Lower lobe of right lung (tissue), 2 donors: ENCODE measurements at regions not wholly inside any gene's neighbourhood (a gene's known extent, or its start where the extent isn't known, plus 50 kb on each side); places are given as distances from the start of the nearest gene placed in this dataset.
"Not testable (repeated sequence)": the region's sequence is repeated elsewhere in the genome, so short reads cannot be mapped to it uniquely, and the experiment has no call there.

Experiments used
- ATAC-seq, 2 donors: fragments of 200-7000 bp; cut with Tn5 transposase; one replicate each; pipeline ENCODE4 v1.9.1; 2020 to 2022; ENCODE audit warnings: mild to moderate bottlenecking in 2 of 2, moderate library complexity in 2 of 2
- DNase-seq: peaks from one replicate; pipeline ENCODE4 v3.0.0-alpha.2; 2020
- H3K27ac ChIP-seq: fragments of 200-600 bp; one replicate; pipeline ENCODE4 v1.8.0; 2022
- H3K27me3 ChIP-seq: fragments of 200-600 bp; one replicate; pipeline ENCODE4 v1.8.0; 2022; ENCODE audit warnings: low read depth
- H3K36me3 ChIP-seq: fragments of 200-600 bp; one replicate; pipeline ENCODE4 v1.8.0; 2022; ENCODE audit warnings: mild to moderate bottlenecking
- H3K4me1 ChIP-seq: fragments of 200-600 bp; one replicate; pipeline ENCODE4 v1.8.0; 2022
- H3K4me3 ChIP-seq: fragments of 200-600 bp; one replicate; pipeline ENCODE4 v1.8.0; 2022; ENCODE audit warnings: mild to moderate bottlenecking
- H3K9me3 ChIP-seq: fragments of 200-600 bp; one replicate; pipeline ENCODE4 v1.8.0; 2022
- CTCF ChIP-seq: fragments of 200-600 bp; IDR thresholded peaks from one replicate; pipeline ENCODE4 v1.8.0; 2022; ENCODE audit warnings: antibody characterized with exemption, mild to moderate bottlenecking
- intact Hi-C: fragments of 100-400 bp; cut with DNase I; formaldehyde crosslinking; loops from one replicate; pipeline ENCODE4 v1.11.0; 2022
- donor health status: DM: no; HTN: yes; CAD: no; lungs with severe emphysema.

- DNase-seq (no peak), ATAC-seq (peak; percentile 69 to 88)
- Histone ChIP-seq H3K4me1 (peaks cover 13% of the 10 kb centered on the region), H3K27ac (no peak overlapping the region), H3K27me3 (no peaks in the 10 kb centered on the region), H3K4me3 (no peak overlapping the region), H3K9me3 (no peaks in the 10 kb centered on the region), H3K36me3 (no peaks in the 10 kb centered on the region)
- intact Hi-C loops, result no loop called here
- TF ChIP-seq CTCF, result no peak
Measured at GRCh38 chr7:106568680-106569499, 92.1 kb downstream of the CCDC71L start.

DNA sequence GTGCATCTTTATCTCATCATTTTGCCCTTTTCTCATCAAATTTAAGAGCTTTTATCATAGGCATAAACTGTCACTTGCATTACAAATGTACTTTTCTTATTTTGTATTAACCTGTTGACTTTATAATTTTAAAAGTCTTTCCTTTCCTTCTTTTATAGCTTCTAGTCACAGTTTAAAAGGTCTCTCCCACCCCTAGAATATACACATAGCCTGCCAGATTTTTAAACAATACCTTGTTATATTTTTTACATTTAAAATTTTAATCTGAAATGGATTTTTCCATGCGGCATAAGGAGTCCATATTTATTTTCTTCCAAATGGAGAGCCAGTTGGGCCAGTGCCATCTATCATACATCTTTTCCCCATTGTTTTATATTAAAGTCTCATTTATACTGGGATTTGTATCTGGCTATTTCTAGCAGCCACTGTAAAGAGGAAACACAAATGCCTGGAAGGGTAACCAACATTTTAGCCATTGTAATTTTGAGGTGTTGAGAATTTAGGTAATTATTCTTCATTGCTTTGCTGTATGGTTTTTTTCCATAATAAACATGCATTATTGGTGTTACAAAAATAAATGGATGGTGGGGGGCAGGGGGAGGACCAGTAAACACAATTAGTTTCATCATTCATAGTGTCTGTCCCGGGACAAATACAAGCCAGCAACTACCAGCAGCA, 92.8 kb downstream of the CCDC71L start:
- H3K36me3 ChIP-seq, result no peaks in the 10 kb centered on the region
- H3K27ac ChIP-seq, result no peak overlapping the region
- intact Hi-C loops, result no loop called here
- H3K4me3 ChIP-seq, result no peak overlapping the region
- H3K27me3 ChIP-seq, result no peaks in the 10 kb centered on the region
- DNase-seq (no peak), ATAC-seq (no peak)
- peaks cover 13% of the 10 kb centered on the region for H3K4me1 ChIP-seq
- H3K9me3 ChIP-seq, result no peaks in the 10 kb centered on the region
- no peak for TF ChIP-seq CTCF

DNA sequence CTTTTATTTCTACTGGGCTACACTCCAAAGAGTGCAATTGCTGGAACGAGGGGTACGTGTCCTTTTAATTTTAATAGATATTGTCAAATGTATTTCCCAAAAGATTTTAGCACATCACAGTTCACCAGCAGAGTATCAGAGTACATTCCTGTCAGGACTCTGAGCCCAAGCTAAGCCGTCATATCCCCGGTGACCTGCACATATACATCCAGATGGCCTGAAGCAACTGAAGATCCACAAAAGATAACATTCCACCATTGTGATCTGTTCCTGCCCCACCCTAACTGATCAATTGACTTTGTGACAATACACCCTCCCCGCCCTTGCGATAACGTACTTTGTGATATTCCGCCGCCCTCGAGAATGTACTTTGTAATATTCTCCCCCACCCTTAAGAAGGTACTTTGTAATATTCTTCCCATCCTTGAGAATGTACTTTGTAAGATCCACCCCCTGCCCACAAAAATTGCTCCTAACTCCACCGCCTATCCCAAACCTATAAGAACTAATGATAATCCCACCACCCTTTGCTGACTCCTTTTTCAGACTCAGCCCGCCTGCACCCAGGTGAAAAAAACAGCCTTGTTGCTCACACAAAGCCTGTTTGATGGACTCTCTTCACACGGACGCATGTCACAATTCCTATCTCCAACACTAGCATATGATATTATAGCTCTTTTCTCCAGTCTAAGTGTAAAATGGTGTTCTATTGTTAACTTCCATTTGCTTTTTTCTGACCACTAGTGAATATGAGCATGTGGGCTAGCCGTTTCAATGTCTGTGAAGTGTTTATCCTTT, 93.6 kb downstream of the CCDC71L start:
- H3K27ac ChIP-seq, DNase-seq, H3K36me3 ChIP-seq, ATAC-seq, H3K9me3 ChIP-seq, intact Hi-C loops, H3K27me3 ChIP-seq, H3K4me3 ChIP-seq: not testable (repeated sequence)
- H3K4me1 ChIP-seq, result peaks cover 13% of the 10 kb centered on the region

GRCh38 chr7:106566672-106567071, 94.3 kb downstream of the CCDC71L start:
- intact Hi-C loops, result no loop called here
- H3K27ac ChIP-seq, result no peak overlapping the region
- no peak for TF ChIP-seq CTCF
- H3K4me1 ChIP-seq, result peaks cover 13% of the 10 kb centered on the region
- no peaks in the 10 kb centered on the region for H3K9me3 ChIP-seq
- ATAC-seq, result no peak
- no peaks in the 10 kb centered on the region for H3K27me3 ChIP-seq
- no peaks in the 10 kb centered on the region for H3K36me3 ChIP-seq
- H3K4me3 ChIP-seq, result no peak overlapping the region
- DNase-seq, result no peak

DNA sequence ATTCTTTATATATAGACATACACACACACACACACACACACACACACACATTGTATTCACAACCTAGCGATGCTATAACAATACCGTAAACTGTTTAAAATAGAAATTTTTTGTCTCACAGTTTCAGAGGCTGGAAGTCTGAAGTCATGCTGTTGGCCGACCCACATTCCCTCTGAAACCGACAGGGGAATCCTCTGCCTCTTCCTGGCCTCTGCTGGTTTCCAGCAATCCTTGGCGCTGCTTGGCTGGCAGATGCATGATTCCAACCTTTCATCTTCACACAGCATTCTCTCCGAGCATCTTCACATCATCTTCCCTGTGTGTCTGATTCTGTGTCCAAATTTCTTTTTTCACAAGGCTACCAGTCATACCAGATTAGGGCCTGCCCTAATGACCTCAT, 94.8 kb downstream of the CCDC71L start:
- H3K27ac ChIP-seq, result no peak overlapping the region
- H3K9me3 ChIP-seq, result no peaks in the 10 kb centered on the region
- no peak for TF ChIP-seq CTCF
- no peaks in the 10 kb centered on the region for H3K36me3 ChIP-seq
- peaks cover 13% of the 10 kb centered on the region for H3K4me1 ChIP-seq
- ATAC-seq (no peak), DNase-seq (no peak)
- intact Hi-C loops, result no loop called here
- no peaks in the 10 kb centered on the region for H3K27me3 ChIP-seq
- no peak overlapping the region for H3K4me3 ChIP-seq
